Fibroblast of upper back skin (primary cell): ENCODE measurements at regions not wholly inside any gene's neighbourhood (a gene's known extent, or its start where the extent isn't known, plus 50 kb on each side); places are given as distances from the start of the nearest gene placed in this dataset.

Experiments
- DNase-seq: peaks from one replicate; pipeline ENCODE4 v3.0.0-alpha.2; 2013

GRCh38 chr12:59196989-59197388, 276.7 kb upstream of the LRIG3 start:
- DNase-seq = no peak

GRCh38 chr12:59194794-59195193, 274.5 kb upstream of the LRIG3 start:
- no peak for DNase-seq

- DNase-seq = no peak
These were observed 273.3 kb upstream of the LRIG3 start for GRCh38 chr12:59193476-59194050.

- no peak for DNase-seq
These were observed 271.1 kb upstream of the LRIG3 start for GRCh38 chr12:59191372-59191771.

GRCh38 chr12:59186451-59186850, 266.1 kb upstream of the LRIG3 start:
- DNase-seq = no peak

GRCh38 chr12:59185295-59185694, 265.0 kb upstream of the LRIG3 start:
- DNase-seq = no peak

- no peak for DNase-seq
These were observed 262.6 kb upstream of the LRIG3 start for GRCh38 chr12:59182658-59183455.

GRCh38 chr12:59182191-59182590, 261.9 kb upstream of the LRIG3 start:
- DNase-seq = no peak

- DNase-seq = no peak
These were observed 261.0 kb upstream of the LRIG3 start for GRCh38 chr12:59181196-59181777.

- no peak for DNase-seq
These were observed 258.9 kb upstream of the LRIG3 start for GRCh38 chr12:59179231-59179630.

- DNase-seq = no peak
These were observed 253.4 kb upstream of the LRIG3 start for GRCh38 chr12:59173695-59174094.

GRCh38 chr12:59168647-59169046, 248.3 kb upstream of the LRIG3 start:
- DNase-seq = no peak

- no peak for DNase-seq
These were observed 246.2 kb upstream of the LRIG3 start for GRCh38 chr12:59166457-59166856.

GRCh38 chr12:59164991-59165718, 244.9 kb upstream of the LRIG3 start:
- DNase-seq = peak; percentile 66

GRCh38 chr12:59164226-59164625, 243.9 kb upstream of the LRIG3 start:
- DNase-seq = peak; percentile 22

GRCh38 chr12:59158681-59159080, 238.4 kb upstream of the LRIG3 start:
- no peak for DNase-seq

GRCh38 chr12:59158066-59158465, 237.8 kb upstream of the LRIG3 start:
- DNase-seq = no peak

- no peak for DNase-seq
These were observed 235.1 kb upstream of the LRIG3 start for GRCh38 chr12:59155448-59155847.

- peak; percentile 66 for DNase-seq
These were observed 230.9 kb upstream of the LRIG3 start for GRCh38 chr12:59151243-59151642.

- DNase-seq = peak; percentile 88
These were observed 229.8 kb upstream of the LRIG3 start for GRCh38 chr12:59149995-59150642.

GRCh38 chr12:59147791-59148190, 227.5 kb upstream of the LRIG3 start:
- peak; percentile 4 for DNase-seq

- peak; percentile 18 for DNase-seq
These were observed 222.0 kb upstream of the LRIG3 start for GRCh38 chr12:59142183-59142790.

- DNase-seq = no peak
These were observed 214.4 kb upstream of the LRIG3 start for GRCh38 chr12:59134750-59135149.
